ENCODE measurements at regions not wholly inside any gene's neighbourhood (a gene's known extent, or its start where the extent isn't known, plus 50 kb on each side); places are given as distances from the start of the nearest gene placed in this dataset.

- DNase-seq, result no peak
Measured at GRCh38 chr7:19215412-19215811, 70.2 kb upstream of the FERD3L start.

GRCh38 chr7:19213746-19214145 is 68.5 kb upstream of the FERD3L start:
- no peak for DNase-seq

DNA sequence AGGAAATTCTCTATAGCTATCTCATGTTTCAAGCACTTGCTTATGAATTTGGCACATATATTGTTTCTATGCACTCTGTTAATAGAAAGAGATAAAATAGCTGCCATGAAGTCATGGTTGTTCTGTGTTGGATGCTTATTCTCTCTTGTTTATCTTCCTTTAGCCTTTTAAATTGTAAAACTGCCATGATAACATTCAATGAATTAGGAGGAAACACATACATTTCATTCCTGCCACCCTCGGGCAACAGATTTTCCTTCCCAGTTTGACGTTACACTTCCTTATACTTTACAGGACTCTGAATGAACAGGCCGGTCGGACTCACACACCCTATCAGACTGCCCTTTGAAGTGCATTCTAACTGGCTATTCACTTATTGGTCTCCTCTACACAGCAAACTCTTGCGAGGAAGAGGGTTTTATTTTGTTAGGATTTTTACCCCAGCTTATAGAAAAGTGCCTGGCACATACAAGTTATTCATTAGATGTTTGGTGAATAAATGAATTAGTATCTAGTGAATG is 65.7 kb upstream of the FERD3L start:
- no peak for DNase-seq

DNA sequence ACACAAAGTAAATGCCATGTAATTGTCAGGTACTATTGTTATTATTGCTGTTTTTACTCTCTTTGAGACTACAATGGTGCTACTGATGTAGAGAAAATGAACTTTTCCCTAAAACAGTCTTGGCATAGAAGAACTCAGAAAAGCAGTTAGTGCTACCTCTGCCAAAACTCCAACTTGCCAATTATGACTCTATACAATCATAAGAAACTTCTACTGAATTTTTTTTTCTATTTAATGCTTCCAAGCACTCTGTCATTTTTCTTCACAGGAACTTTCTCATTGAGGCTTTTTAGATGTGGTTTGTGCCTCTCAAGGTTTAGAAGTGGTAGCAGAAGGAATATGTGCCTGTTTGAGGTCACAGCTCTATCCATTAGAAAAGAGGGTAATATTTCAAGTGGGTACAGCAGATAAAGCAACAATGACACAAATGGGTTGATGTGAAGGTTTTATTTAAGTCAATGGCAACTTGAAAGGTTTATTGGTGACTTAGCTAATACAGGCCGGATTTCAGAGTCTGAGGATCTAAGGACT is 64.0 kb upstream of the FERD3L start:
- no peak for DNase-seq

DNA sequence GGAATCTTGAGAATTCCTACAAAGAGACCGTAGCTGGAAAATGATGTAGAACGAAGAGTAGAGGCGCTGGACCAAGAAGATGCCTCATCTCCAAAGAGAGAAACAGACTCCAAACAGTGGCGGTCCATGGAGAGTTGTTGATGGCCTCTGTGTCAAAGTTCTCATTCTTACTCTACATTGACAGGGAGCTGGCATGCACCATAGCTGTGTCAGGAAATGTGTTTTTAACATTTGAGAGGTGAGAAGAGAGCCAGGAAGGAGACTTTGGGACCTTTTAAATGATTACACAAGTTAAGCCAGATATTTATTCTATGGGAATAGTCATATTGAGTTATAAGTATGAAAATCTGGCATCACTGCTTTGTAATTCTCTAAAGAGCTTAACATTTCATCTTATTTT is 61.5 kb upstream of the FERD3L start:
- DNase-seq, result no peak

GRCh38 chr7:19203686-19204085 is 58.5 kb upstream of the FERD3L start:
- no peak for DNase-seq

GRCh38 chr7:19202599-19202998 is 57.4 kb upstream of the FERD3L start:
- DNase-seq, result peak in 1 of 58 donors; percentile 3

Data from anterior cingulate cortex (tissue), 58 donors.